HG03064 (cell line): ENCODE measurements at regions not wholly inside any gene's neighbourhood (a gene's known extent, or its start where the extent isn't known, plus 50 kb on each side); places are given as distances from the start of the nearest gene placed in this dataset.
"Not testable (repeated sequence)": the region's sequence is repeated elsewhere in the genome, so short reads cannot be mapped to it uniquely, and the experiment has no call there.

ENCODE experiments used
- ATAC-seq: cut with Tn5 transposase; IDR thresholded peaks from one replicate; pipeline ENCODE4 v1.9.1; 2021; ENCODE audit warnings: low read depth; ENCODE audit not compliant: unreplicated experiment

GRCh38 chr3:18086078-18086477, 339.1 kb downstream of the SATB1 start:
- ATAC-seq = no peak

- no peak for ATAC-seq
These were observed 339.7 kb downstream of the SATB1 start for GRCh38 chr3:18085429-18085828.

GRCh38 chr3:18083273-18083590, 340.8 kb upstream of the TBC1D5 start:
- ATAC-seq = not testable (repeated sequence)

GRCh38 chr3:18082551-18083272, 340.3 kb upstream of the TBC1D5 start:
- no peak for ATAC-seq

GRCh38 chr3:18080198-18080689, 337.8 kb upstream of the TBC1D5 start:
- ATAC-seq = no peak

- ATAC-seq = no peak
These were observed 337.3 kb upstream of the TBC1D5 start for GRCh38 chr3:18079739-18080138.

DNA sequence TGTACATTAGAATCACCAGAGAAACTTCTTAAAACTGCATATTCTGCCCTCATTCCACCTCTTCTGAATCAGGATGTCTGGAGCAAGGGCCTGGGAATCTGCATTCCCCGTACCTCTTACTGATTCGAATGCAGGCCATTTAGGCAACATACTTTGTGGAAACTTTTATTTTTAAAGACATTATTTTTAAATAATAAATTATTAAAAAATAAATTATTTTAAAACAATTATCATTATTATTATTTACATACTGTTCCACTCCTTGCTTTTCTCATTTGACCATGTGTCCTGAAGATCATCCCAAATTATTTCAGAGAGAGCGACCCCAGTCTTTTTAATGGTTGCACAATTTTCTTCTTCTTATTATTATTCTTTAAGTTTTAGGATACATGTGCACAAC, 336.6 kb upstream of the TBC1D5 start:
- ATAC-seq = no peak

DNA sequence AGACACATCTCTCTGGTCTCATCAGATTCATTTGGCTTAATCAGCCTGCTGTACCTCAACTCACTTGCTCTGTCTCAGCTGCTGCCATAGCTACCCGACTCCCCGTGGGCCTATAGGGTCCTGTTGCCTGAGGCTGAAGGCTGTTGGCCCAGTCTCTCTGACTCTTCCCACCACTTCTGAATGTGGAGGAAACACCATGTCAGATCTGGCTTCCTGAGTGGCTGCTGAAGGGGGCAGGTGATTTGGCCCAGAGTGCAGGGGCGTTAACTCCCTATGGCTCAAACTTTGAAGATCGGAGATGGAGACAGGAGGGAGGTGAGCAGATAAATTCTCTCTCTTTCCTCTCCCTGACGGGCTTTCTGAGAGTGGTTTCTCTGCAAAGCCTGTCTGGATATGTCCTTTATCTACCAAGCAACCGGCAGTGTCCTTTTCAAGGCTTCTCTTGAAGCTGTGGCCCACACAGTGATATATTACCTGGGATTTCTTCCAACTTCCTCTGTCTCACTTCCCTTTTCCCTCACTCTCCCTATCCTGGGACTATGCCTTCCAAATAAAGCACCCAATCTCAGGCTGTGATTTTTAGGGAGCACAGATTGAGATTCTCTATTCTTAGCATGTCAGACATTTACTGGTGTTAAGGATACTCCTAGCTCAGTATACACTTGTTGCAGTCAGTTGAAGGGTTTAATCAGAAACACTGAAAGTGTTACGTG, 334.9 kb upstream of the TBC1D5 start:
- ATAC-seq = no peak

DNA sequence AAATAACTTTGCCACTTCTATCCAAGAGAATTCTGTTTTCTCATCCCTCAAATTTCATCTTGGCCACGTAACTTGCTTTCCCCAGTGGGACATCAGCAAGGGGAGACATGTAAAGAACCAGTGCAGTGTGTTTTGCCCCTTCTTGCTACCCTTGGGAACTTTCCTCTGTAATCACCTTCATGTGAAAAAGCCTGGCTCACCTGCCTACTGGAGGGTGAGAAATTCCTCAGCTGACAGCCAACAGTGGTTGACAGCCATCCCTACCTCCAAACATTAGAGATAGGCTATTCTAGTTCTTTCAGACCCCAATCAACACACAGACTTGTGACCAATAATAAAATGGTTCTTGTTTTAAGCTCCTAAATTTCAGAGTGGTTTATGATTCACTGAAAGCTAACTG, 333.9 kb upstream of the TBC1D5 start:
- ATAC-seq = no peak

GRCh38 chr3:18075799-18076198, 333.4 kb upstream of the TBC1D5 start:
- no peak for ATAC-seq

GRCh38 chr3:18071833-18072232, 329.4 kb upstream of the TBC1D5 start:
- no peak for ATAC-seq

GRCh38 chr3:18070944-18071343, 328.5 kb upstream of the TBC1D5 start:
- ATAC-seq = no peak

DNA sequence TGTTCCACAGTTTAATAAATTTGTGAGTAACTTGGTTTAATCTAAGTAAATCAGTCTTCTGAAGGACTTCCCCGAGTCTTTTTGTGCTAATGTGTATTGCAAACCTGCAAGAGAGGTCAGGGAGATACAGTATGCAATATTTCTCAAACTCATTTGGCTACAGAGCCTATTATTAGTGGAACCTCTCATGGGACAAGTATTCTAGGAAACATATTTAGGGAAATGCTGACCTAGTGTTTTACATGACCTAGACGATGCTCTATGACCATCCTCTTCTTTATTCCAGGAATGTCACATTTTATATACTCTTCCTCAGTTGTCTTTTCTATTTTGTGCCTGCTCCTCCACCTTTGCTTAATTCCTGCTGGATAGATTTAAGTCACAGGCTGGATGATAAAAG, 327.8 kb upstream of the TBC1D5 start:
- no peak for ATAC-seq

GRCh38 chr3:18069568-18069967, 327.1 kb upstream of the TBC1D5 start:
- no peak for ATAC-seq

- ATAC-seq = no peak
These were observed 324.6 kb upstream of the TBC1D5 start for GRCh38 chr3:18066899-18067582.

GRCh38 chr3:18064586-18064985, 322.2 kb upstream of the TBC1D5 start:
- ATAC-seq = no peak

GRCh38 chr3:18062657-18063025, 320.2 kb upstream of the TBC1D5 start:
- no peak for ATAC-seq

- no peak for ATAC-seq
These were observed 319.6 kb upstream of the TBC1D5 start for GRCh38 chr3:18061737-18062656.

GRCh38 chr3:18058666-18059065, 316.2 kb upstream of the TBC1D5 start:
- no peak for ATAC-seq

DNA sequence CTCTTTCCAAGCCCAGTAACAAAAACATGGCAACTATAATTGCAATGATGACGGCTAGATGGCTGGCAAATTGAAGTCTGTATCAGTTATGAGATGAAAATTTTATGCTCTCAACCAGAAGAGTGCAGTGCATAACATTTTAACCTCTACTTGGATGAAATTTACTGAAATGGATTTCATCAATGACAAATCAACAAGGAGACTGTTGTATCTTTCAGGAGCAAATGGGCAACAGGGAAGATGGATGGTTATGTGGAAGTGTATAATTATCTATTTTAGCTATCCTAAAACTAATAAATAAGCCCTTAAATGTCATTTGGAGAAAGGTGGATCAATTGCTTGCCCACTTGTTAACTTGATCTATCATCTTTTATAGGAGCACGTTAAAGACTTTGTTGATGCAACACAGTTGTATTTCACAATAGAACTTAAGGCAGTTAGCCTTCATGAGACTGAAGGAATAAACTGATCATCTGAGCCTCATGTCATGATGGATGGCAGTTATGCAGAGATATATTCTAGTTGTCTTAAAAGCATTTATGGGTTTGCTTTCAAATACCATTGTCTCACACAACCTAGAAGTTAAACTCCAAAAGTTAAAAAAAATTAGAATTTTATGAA, 315.1 kb upstream of the TBC1D5 start:
- no peak for ATAC-seq
